ENCODE measurements at regions not wholly inside any gene's neighbourhood (a gene's known extent, or its start where the extent isn't known, plus 50 kb on each side); places are given as distances from the start of the nearest gene placed in this dataset.

GRCh38 chrX:125544031-125544660, 224.5 kb downstream of the TEX13C start:
- Histone ChIP-seq H3K4me3 (ENCODE audit: low read depth, low read length, poor library complexity, severe bottlenecking) (no peak overlapping the region), H4K20me1 (ENCODE audit: insufficient read depth, low read length) (no peaks in the 10 kb centered on the region)

GRCh38 chrX:125544856-125545255, 225.2 kb downstream of the TEX13C start:
- no peak overlapping the region for H3K9ac ChIP-seq (ENCODE audit: low read length)
- no peak overlapping the region for H2AFZ ChIP-seq (ENCODE audit: low read length)
- no peaks in the 10 kb centered on the region for H4K20me1 ChIP-seq (ENCODE audit: insufficient read depth, low read length)
- TF ChIP-seq EZH2 (IDR thresholded peaks at IDR 0.05; ENCODE audit: borderline replicate concordance, low read length) (no peak), CTCF (IDR thresholded peaks at IDR 0.05; ENCODE audit: low read length) (no peak)
- H3K79me2 ChIP-seq (ENCODE audit: insufficient read depth, low read length), result no peaks in the 10 kb centered on the region
- no peak overlapping the region for H3K27ac ChIP-seq (ENCODE audit: low read depth, low read length, poor library complexity, severe bottlenecking)
- H3K4me1 ChIP-seq (ENCODE audit: insufficient read depth, low read length, severe bottlenecking), result no peaks in the 10 kb centered on the region
- H3K9me2 ChIP-seq (ENCODE audit: low read depth, low read length), result no peaks in the 10 kb centered on the region
- H3K4me2 ChIP-seq (ENCODE audit: low read length), result no peak overlapping the region
- H3F3A ChIP-seq (ENCODE audit: insufficient read depth, low read length), result no peaks in the 10 kb centered on the region
- no peaks in the 10 kb centered on the region for H3K36me3 ChIP-seq (ENCODE audit: insufficient read depth, low read length)
- H3K9me3 ChIP-seq (ENCODE audit: low read length), result no peaks in the 10 kb centered on the region
- no peak overlapping the region for H3K4me3 ChIP-seq (ENCODE audit: low read depth, low read length, poor library complexity, severe bottlenecking)
- no peaks in the 10 kb centered on the region for H3K27me3 ChIP-seq (ENCODE audit: insufficient read depth, low read length)

More at GRCh38 chrX:125544031-125544660, 224.5 kb downstream of the TEX13C start:
- Histone ChIP-seq H3K9me2 (ENCODE audit: low read depth, low read length) (no peaks in the 10 kb centered on the region), H3K9me3 (ENCODE audit: low read length) (no peaks in the 10 kb centered on the region), H3K27me3 (ENCODE audit: insufficient read depth, low read length) (no peaks in the 10 kb centered on the region), H3K9ac (ENCODE audit: low read length) (no peak overlapping the region), H2AFZ (ENCODE audit: low read length) (no peak overlapping the region), H3K36me3 (ENCODE audit: insufficient read depth, low read length) (no peaks in the 10 kb centered on the region), H3K4me1 (ENCODE audit: insufficient read depth, low read length, severe bottlenecking) (no peaks in the 10 kb centered on the region), H3F3A (ENCODE audit: insufficient read depth, low read length) (no peaks in the 10 kb centered on the region), H3K4me2 (ENCODE audit: low read length) (no peak overlapping the region), H3K27ac (ENCODE audit: low read depth, low read length, poor library complexity, severe bottlenecking) (no peak overlapping the region), H3K79me2 (ENCODE audit: insufficient read depth, low read length) (no peaks in the 10 kb centered on the region)
- TF ChIP-seq EZH2 (IDR thresholded peaks at IDR 0.05; ENCODE audit: borderline replicate concordance, low read length) (no peak), CTCF (IDR thresholded peaks at IDR 0.05; ENCODE audit: low read length) (no peak)

- Histone ChIP-seq H3F3A (ENCODE audit: insufficient read depth, low read length) (no peaks in the 10 kb centered on the region), H4K20me1 (ENCODE audit: insufficient read depth, low read length) (no peaks in the 10 kb centered on the region)
- TF ChIP-seq EZH2 (IDR thresholded peaks at IDR 0.05; ENCODE audit: borderline replicate concordance, low read length) (no peak), CTCF (IDR thresholded peaks at IDR 0.05; ENCODE audit: low read length) (no peak)
Observed at GRCh38 chrX:125577479-125577878, 257.8 kb downstream of the TEX13C start.

More at GRCh38 chrX:125577479-125577878, 257.8 kb downstream of the TEX13C start:
- no peak overlapping the region for H3K9ac ChIP-seq (ENCODE audit: low read length)
- H3K27me3 ChIP-seq (ENCODE audit: insufficient read depth, low read length), result no peaks in the 10 kb centered on the region
- no peaks in the 10 kb centered on the region for H3K4me1 ChIP-seq (ENCODE audit: insufficient read depth, low read length, severe bottlenecking)
- no peaks in the 10 kb centered on the region for H3K9me3 ChIP-seq (ENCODE audit: low read length)
- H3K9me2 ChIP-seq (ENCODE audit: low read depth, low read length), result no peaks in the 10 kb centered on the region
- no peaks in the 10 kb centered on the region for H3K36me3 ChIP-seq (ENCODE audit: insufficient read depth, low read length)
- H3K27ac ChIP-seq (ENCODE audit: low read depth, low read length, poor library complexity, severe bottlenecking), result no peak overlapping the region
- H3K4me2 ChIP-seq (ENCODE audit: low read length), result no peak overlapping the region
- no peaks in the 10 kb centered on the region for H3K79me2 ChIP-seq (ENCODE audit: insufficient read depth, low read length)
- H3K4me3 ChIP-seq (ENCODE audit: low read depth, low read length, poor library complexity, severe bottlenecking), result no peak overlapping the region
- no peak overlapping the region for H2AFZ ChIP-seq (ENCODE audit: low read length)
